ENCODE measurements at regions not wholly inside any gene's neighbourhood (a gene's known extent, or its start where the extent isn't known, plus 50 kb on each side); places are given as distances from the start of the nearest gene placed in this dataset.

GRCh38 chr3:72636969-72637597 is 211.2 kb downstream of the SHQ1 start:
- no peak for DNase-seq
- Histone ChIP-seq H3K9ac (ENCODE audit: low read length) (no peak overlapping the region), H3K27me3 (ENCODE audit: insufficient read depth, low read length, poor library complexity) (no peaks in the 10 kb centered on the region), H3K4me2 (ENCODE audit: low read length) (no peak overlapping the region), H3K79me1 (ENCODE audit: low read length) (no peaks in the 10 kb centered on the region), H2AK5ac (ENCODE audit: low read length) (no peak overlapping the region), H2BK15ac (replicated peaks; ENCODE audit: low read depth) (no peak overlapping the region), H3K4ac (ENCODE audit: low read depth, low read length) (no peak overlapping the region), H3K27ac (ENCODE audit: low read depth, low read length) (no peak overlapping the region), H2BK120ac (ENCODE audit: low read depth, low read length) (no peak overlapping the region), H4K5ac (ENCODE audit: low read length) (no peak overlapping the region), H2BK5ac (ENCODE audit: low read length) (no peak overlapping the region), H3K56ac (ENCODE audit: low read length) (no peak overlapping the region), H3K79me2 (ENCODE audit: control insufficient read depth, insufficient read depth, low read length) (no peaks in the 10 kb centered on the region), H4K8ac (ENCODE audit: low read depth, low read length) (no peak overlapping the region), H3K4me3 (ENCODE audit: low read length) (no peak overlapping the region), H3K18ac (ENCODE audit: low read length) (no peak overlapping the region), H3K4me1 (ENCODE audit: control insufficient read depth, low read depth, low read length) (no peaks in the 10 kb centered on the region), H3K36me3 (ENCODE audit: control insufficient read depth, insufficient read depth, low read length) (no peaks in the 10 kb centered on the region), H3K23ac (ENCODE audit: low read length) (no peak overlapping the region)
- no CpG with 5 or more reads among the region's 8 CpGs for WGBS (ENCODE audit: extremely low coverage, insufficient coverage, low lambda C conversion rate)

DNA sequence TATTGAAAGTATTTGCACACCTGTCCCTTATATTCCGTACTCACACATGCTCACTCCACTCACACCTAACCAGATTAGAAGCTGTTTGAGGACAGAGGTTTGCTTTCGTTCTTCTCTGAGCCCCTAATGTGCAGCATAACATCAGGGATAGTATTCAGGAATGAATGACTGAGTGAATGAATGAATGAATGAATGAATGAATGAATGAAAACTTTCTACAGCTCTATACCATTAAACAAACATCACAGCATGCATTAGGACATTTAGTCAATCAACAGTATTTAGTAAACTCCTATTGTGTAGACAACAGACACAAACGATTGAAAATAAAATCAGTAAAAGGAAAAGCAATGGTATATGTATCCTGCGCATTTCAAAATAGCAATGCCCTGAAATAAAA is 212.7 kb downstream of the SHQ1 start:
- no CpG with 5 or more reads among the region's 4 CpGs for WGBS (ENCODE audit: extremely low coverage, insufficient coverage, low lambda C conversion rate)
- Histone ChIP-seq H3K36me3 (ENCODE audit: control insufficient read depth, insufficient read depth, low read length) (no peaks in the 10 kb centered on the region), H3K79me1 (ENCODE audit: low read length) (no peaks in the 10 kb centered on the region)

GRCh38 chr3:72634128-72634527 is 214.1 kb downstream of the SHQ1 start:
- no peaks in the 10 kb centered on the region for H3K4me1 ChIP-seq (ENCODE audit: control insufficient read depth, low read depth, low read length)
- H4K5ac ChIP-seq (ENCODE audit: low read length): no peak overlapping the region
- H3K4me3 ChIP-seq (ENCODE audit: low read length): no peak overlapping the region
- H3K4ac ChIP-seq (ENCODE audit: low read depth, low read length): no peak overlapping the region
- no peak overlapping the region for H2BK120ac ChIP-seq (ENCODE audit: low read depth, low read length)
- no peaks in the 10 kb centered on the region for H3K79me1 ChIP-seq (ENCODE audit: low read length)
- H3K36me3 ChIP-seq (ENCODE audit: control insufficient read depth, insufficient read depth, low read length): no peaks in the 10 kb centered on the region
- no peak overlapping the region for H3K18ac ChIP-seq (ENCODE audit: low read length)
- H2BK15ac ChIP-seq (replicated peaks; ENCODE audit: low read depth): no peak overlapping the region
- H2AK5ac ChIP-seq (ENCODE audit: low read length): no peak overlapping the region
- H3K9ac ChIP-seq (ENCODE audit: low read length): no peak overlapping the region
- no peaks in the 10 kb centered on the region for H3K27me3 ChIP-seq (ENCODE audit: insufficient read depth, low read length, poor library complexity)
- no peak for DNase-seq
- H4K8ac ChIP-seq (ENCODE audit: low read depth, low read length): no peak overlapping the region
- no peaks in the 10 kb centered on the region for H3K79me2 ChIP-seq (ENCODE audit: control insufficient read depth, insufficient read depth, low read length)
- H3K56ac ChIP-seq (ENCODE audit: low read length): no peak overlapping the region
- no peak overlapping the region for H3K27ac ChIP-seq (ENCODE audit: low read depth, low read length)
- WGBS (ENCODE audit: extremely low coverage, insufficient coverage, low lambda C conversion rate): no CpG with 5 or more reads among the region's 2 CpGs
- H3K4me2 ChIP-seq (ENCODE audit: low read length): no peak overlapping the region
- H2BK5ac ChIP-seq (ENCODE audit: low read length): no peak overlapping the region
- no peak overlapping the region for H3K23ac ChIP-seq (ENCODE audit: low read length)

More for the DNA sequence above, 212.7 kb downstream of the SHQ1 start:
- Histone ChIP-seq H3K56ac (ENCODE audit: low read length) (no peak overlapping the region), H3K4me3 (ENCODE audit: low read length) (no peak overlapping the region), H2BK120ac (ENCODE audit: low read depth, low read length) (no peak overlapping the region), H3K23ac (ENCODE audit: low read length) (no peak overlapping the region), H3K4me1 (ENCODE audit: control insufficient read depth, low read depth, low read length) (no peaks in the 10 kb centered on the region), H2BK15ac (replicated peaks; ENCODE audit: low read depth) (no peak overlapping the region), H2AK5ac (ENCODE audit: low read length) (no peak overlapping the region), H3K4ac (ENCODE audit: low read depth, low read length) (no peak overlapping the region), H2BK5ac (ENCODE audit: low read length) (no peak overlapping the region), H3K79me2 (ENCODE audit: control insufficient read depth, insufficient read depth, low read length) (no peaks in the 10 kb centered on the region), H3K27ac (ENCODE audit: low read depth, low read length) (no peak overlapping the region), H4K8ac (ENCODE audit: low read depth, low read length) (no peak overlapping the region), H3K4me2 (ENCODE audit: low read length) (no peak overlapping the region), H3K27me3 (ENCODE audit: insufficient read depth, low read length, poor library complexity) (no peaks in the 10 kb centered on the region), H3K18ac (ENCODE audit: low read length) (no peak overlapping the region), H3K9ac (ENCODE audit: low read length) (no peak overlapping the region), H4K5ac (ENCODE audit: low read length) (no peak overlapping the region)
- DNase-seq: no peak

- no peak overlapping the region for H3K27ac ChIP-seq (ENCODE audit: low read depth, low read length)
- H3K79me2 ChIP-seq (ENCODE audit: control insufficient read depth, insufficient read depth, low read length): no peaks in the 10 kb centered on the region
- no peak overlapping the region for H3K23ac ChIP-seq (ENCODE audit: low read length)
- H3K4ac ChIP-seq (ENCODE audit: low read depth, low read length): no peak overlapping the region
- H4K5ac ChIP-seq (ENCODE audit: low read length): no peak overlapping the region
- no peak overlapping the region for H3K56ac ChIP-seq (ENCODE audit: low read length)
- H3K4me2 ChIP-seq (ENCODE audit: low read length): no peak overlapping the region
- WGBS (ENCODE audit: extremely low coverage, insufficient coverage, low lambda C conversion rate): no CpG with 5 or more reads among the region's 5 CpGs
- H3K4me3 ChIP-seq (ENCODE audit: low read length): no peak overlapping the region
- no peaks in the 10 kb centered on the region for H3K79me1 ChIP-seq (ENCODE audit: low read length)
- H3K27me3 ChIP-seq (ENCODE audit: insufficient read depth, low read length, poor library complexity): no peaks in the 10 kb centered on the region
- H2BK5ac ChIP-seq (ENCODE audit: low read length): no peak overlapping the region
- no peak overlapping the region for H3K9ac ChIP-seq (ENCODE audit: low read length)
- no peak overlapping the region for H4K8ac ChIP-seq (ENCODE audit: low read depth, low read length)
- H3K4me1 ChIP-seq (ENCODE audit: control insufficient read depth, low read depth, low read length): no peaks in the 10 kb centered on the region
- DNase-seq: no peak
- no peak overlapping the region for H2AK5ac ChIP-seq (ENCODE audit: low read length)
- H3K18ac ChIP-seq (ENCODE audit: low read length): no peak overlapping the region
- H2BK15ac ChIP-seq (replicated peaks; ENCODE audit: low read depth): no peak overlapping the region
- no peaks in the 10 kb centered on the region for H3K36me3 ChIP-seq (ENCODE audit: control insufficient read depth, insufficient read depth, low read length)
- no peak overlapping the region for H2BK120ac ChIP-seq (ENCODE audit: low read depth, low read length)
Measured at GRCh38 chr3:72633534-72633933, 214.7 kb downstream of the SHQ1 start.

DNA sequence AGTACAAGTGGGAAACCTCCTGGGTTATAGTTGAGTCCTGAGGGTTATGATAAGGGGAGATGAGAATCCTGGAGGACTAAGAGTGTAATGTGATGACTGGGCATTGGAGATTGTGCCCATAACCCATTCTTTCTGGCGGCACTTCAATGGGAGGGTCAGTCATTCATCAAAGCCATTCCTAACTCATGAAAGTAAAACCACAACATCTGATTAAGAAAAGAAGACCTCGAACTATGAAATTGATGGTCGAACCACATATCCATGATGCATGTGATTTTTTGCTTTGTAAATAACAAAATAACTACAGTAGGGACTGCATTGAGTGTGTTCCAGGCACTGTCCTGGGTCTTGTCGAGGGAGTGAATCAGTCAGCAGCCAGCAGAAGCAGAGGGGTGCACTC is 215.1 kb downstream of the SHQ1 start:
- Histone ChIP-seq H3K36me3 (ENCODE audit: control insufficient read depth, insufficient read depth, low read length) (no peaks in the 10 kb centered on the region), H3K79me1 (ENCODE audit: low read length) (no peaks in the 10 kb centered on the region), H2BK120ac (ENCODE audit: low read depth, low read length) (no peak overlapping the region), H3K4me1 (ENCODE audit: control insufficient read depth, low read depth, low read length) (peaks cover 1% of the 10 kb centered on the region), H2BK5ac (ENCODE audit: low read length) (no peak overlapping the region), H2BK15ac (replicated peaks; ENCODE audit: low read depth) (no peak overlapping the region), H3K79me2 (ENCODE audit: control insufficient read depth, insufficient read depth, low read length) (no peaks in the 10 kb centered on the region), H3K56ac (ENCODE audit: low read length) (no peak overlapping the region), H2AK5ac (ENCODE audit: low read length) (no peak overlapping the region), H4K5ac (ENCODE audit: low read length) (no peak overlapping the region), H3K9ac (ENCODE audit: low read length) (no peak overlapping the region), H3K23ac (ENCODE audit: low read length) (no peak overlapping the region), H4K8ac (ENCODE audit: low read depth, low read length) (no peak overlapping the region), H3K4me3 (ENCODE audit: low read length) (no peak overlapping the region), H3K18ac (ENCODE audit: low read length) (no peak overlapping the region), H3K4me2 (ENCODE audit: low read length) (no peak overlapping the region), H3K4ac (ENCODE audit: low read depth, low read length) (no peak overlapping the region), H3K27me3 (ENCODE audit: insufficient read depth, low read length, poor library complexity) (no peaks in the 10 kb centered on the region), H3K27ac (ENCODE audit: low read depth, low read length) (no peak overlapping the region)
- DNase-seq: no peak
- WGBS (ENCODE audit: extremely low coverage, insufficient coverage, low lambda C conversion rate): no CpG with 5 or more reads among the region's 4 CpGs

DNA sequence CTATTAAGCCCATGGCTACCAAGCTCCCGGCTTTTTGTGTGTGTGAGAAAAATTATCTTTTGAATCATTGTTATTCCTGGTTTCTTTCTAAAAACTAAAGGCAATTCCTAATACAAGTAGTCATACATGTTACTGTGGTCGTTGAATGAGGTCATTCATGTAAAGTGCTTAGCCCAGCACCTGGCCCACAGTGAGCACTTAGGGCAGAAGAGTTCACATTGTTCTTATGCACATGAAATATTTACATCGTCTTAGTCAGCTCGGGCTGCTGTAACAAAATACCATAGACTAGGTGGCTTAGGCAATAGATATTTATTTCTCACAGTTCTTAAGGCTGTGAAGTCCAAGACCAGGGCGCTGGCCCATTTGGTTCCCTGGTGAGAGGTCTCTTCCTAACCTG is 216.1 kb downstream of the SHQ1 start:
- no peaks in the 10 kb centered on the region for H3K79me1 ChIP-seq (ENCODE audit: low read length)
- H3K27ac ChIP-seq (ENCODE audit: low read depth, low read length): no peak overlapping the region
- H2BK5ac ChIP-seq (ENCODE audit: low read length): no peak overlapping the region
- DNase-seq: no peak
- no peak overlapping the region for H3K23ac ChIP-seq (ENCODE audit: low read length)
- H3K4me2 ChIP-seq (ENCODE audit: low read length): no peak overlapping the region
- H3K36me3 ChIP-seq (ENCODE audit: control insufficient read depth, insufficient read depth, low read length): no peaks in the 10 kb centered on the region
- peaks cover 4% of the 10 kb centered on the region for H3K4me1 ChIP-seq (ENCODE audit: control insufficient read depth, low read depth, low read length)
- H3K79me2 ChIP-seq (ENCODE audit: control insufficient read depth, insufficient read depth, low read length): no peaks in the 10 kb centered on the region
- H4K5ac ChIP-seq (ENCODE audit: low read length): no peak overlapping the region
- H3K4me3 ChIP-seq (ENCODE audit: low read length): no peak overlapping the region
- H3K18ac ChIP-seq (ENCODE audit: low read length): no peak overlapping the region
- no peak overlapping the region for H2BK120ac ChIP-seq (ENCODE audit: low read depth, low read length)
- no CpG with 5 or more reads among the region's 5 CpGs for WGBS (ENCODE audit: extremely low coverage, insufficient coverage, low lambda C conversion rate)
- H2AK5ac ChIP-seq (ENCODE audit: low read length): no peak overlapping the region
- no peak overlapping the region for H3K9ac ChIP-seq (ENCODE audit: low read length)
- H3K27me3 ChIP-seq (ENCODE audit: insufficient read depth, low read length, poor library complexity): no peaks in the 10 kb centered on the region
- H3K56ac ChIP-seq (ENCODE audit: low read length): no peak overlapping the region
- H4K8ac ChIP-seq (ENCODE audit: low read depth, low read length): no peak overlapping the region
- H2BK15ac ChIP-seq (replicated peaks; ENCODE audit: low read depth): no peak overlapping the region
- H3K4ac ChIP-seq (ENCODE audit: low read depth, low read length): no peak overlapping the region

Measured in mesendoderm (in vitro differentiated cells).